SK-N-SH (cell line): ENCODE measurements at regions not wholly inside any gene's neighbourhood (a gene's known extent, or its start where the extent isn't known, plus 50 kb on each side); places are given as distances from the start of the nearest gene placed in this dataset.

ENCODE experiments used
- CTCF ChIA-PET: fragments of 300-600, 350-600 bp; formaldehyde crosslinking; extraction: SDS; loops from one replicate; lab custom pipeline; 2021; lab: Yijun Ruan, JAX
- POLR2A ChIA-PET: fragments of 350-600 bp; sonication (Branson Sonifier 250); formaldehyde crosslinking; extraction: SDS; loops from one replicate; lab custom pipeline; 2020; ENCODE audit warnings: antibody characterized with exemption, inconsistent platforms; lab: Yijun Ruan, JAX
- DNase-seq: peaks from one replicate; pipeline ENCODE4 v3.0.0; 2012
- H2AFZ ChIP-seq: fragments of 200-600 bp; sonication (generic); 2 replicates; pipeline ENCODE4 v1.8.1; 2016; ENCODE audit warnings: antibody characterized with exemption, mild to moderate bottlenecking, low read depth
- H3F3A ChIP-seq: fragments of 200-600 bp; sonication (generic); replicated peaks from 2 replicates; pipeline ENCODE3; 2016; ENCODE audit warnings: antibody characterized with exemption, mild to moderate bottlenecking; ENCODE audit not compliant: insufficient read depth
- H3K27ac ChIP-seq, 2 experiments: fragments of 200-500 bp in 1 of 2; fragments of 200-600 bp in 1 of 2; sonication (Bioruptor generic) in 1 of 2; sonication (generic), shearing (Covaris generic) in 1 of 2; 2 replicates each; pipeline versions ENCODE4 v1.5.1 to v1.6.1; 2014 to 2016; ENCODE audit warnings: low read depth in 2 of 2, inconsistent platforms in 1 of 2, low read length in 1 of 2, mild to moderate bottlenecking in 1 of 2, mixed read lengths in 1 of 2
- H3K27me3 ChIP-seq: fragments of 200-600 bp; sonication (generic), shearing (Covaris generic); 2 replicates; pipeline ENCODE4 v1.6.1; 2016; ENCODE audit warnings: mixed run types; ENCODE audit not compliant: insufficient read depth
- H3K36me3 ChIP-seq, 2 experiments: fragments of 200-500 bp in 1 of 2; fragments of 200-600 bp in 1 of 2; sonication (Bioruptor generic) in 1 of 2; sonication (generic) in 1 of 2; replicated peaks in 1 of 2; 2 replicates each; pipeline versions ENCODE3 to v1.5.1; 2014 to 2016; ENCODE audit warnings: low read length in 1 of 2, mild to moderate bottlenecking in 1 of 2; ENCODE audit not compliant: insufficient read depth in 2 of 2, control insufficient read depth in 1 of 2
- H3K4me1 ChIP-seq, 2 experiments: fragments of 200-500 bp in 1 of 2; fragments of 200-600 bp in 1 of 2; sonication (Bioruptor generic) in 1 of 2; sonication (generic), shearing (Covaris generic) in 1 of 2; 2 replicates each; pipeline versions ENCODE4 v1.5.1 to v1.6.1; 2014 to 2016; ENCODE audit warnings: low read depth in 1 of 2, low read length in 1 of 2, mixed run types in 1 of 2; ENCODE audit not compliant: insufficient read depth in 2 of 2, control insufficient read depth in 1 of 2
- H3K4me2 ChIP-seq: fragments of 200-600 bp; sonication (generic), shearing (Covaris generic); 2 replicates; pipeline ENCODE4 v1.6.1; 2017; ENCODE audit warnings: mixed run types
- H3K4me3 ChIP-seq, 2 experiments: fragments of 200-500 bp in 1 of 2; fragments of 200-600 bp in 1 of 2; sonication (Bioruptor generic) in 1 of 2; sonication (generic), shearing (Covaris generic) in 1 of 2; 2 replicates each; pipeline versions ENCODE4 v1.5.1 to v1.8.1; 2014 to 2016; ENCODE audit warnings: low read depth in 2 of 2, inconsistent platforms in 1 of 2, low read length in 1 of 2, mild to moderate bottlenecking in 1 of 2, mixed read lengths in 1 of 2, moderate library complexity in 1 of 2
- H3K79me2 ChIP-seq: fragments of 200-600 bp; sonication (generic); 2 replicates; pipeline ENCODE4 v1.8.1; 2017; ENCODE audit warnings: mild to moderate bottlenecking; ENCODE audit not compliant: insufficient read depth
- H3K9ac ChIP-seq: fragments of 200-600 bp; sonication (generic); 2 replicates; pipeline ENCODE4 v1.6.1; 2017; ENCODE audit warnings: mixed run types
- H3K9me2 ChIP-seq: fragments of 200-600 bp; sonication (generic); 2 replicates; pipeline ENCODE4 v1.6.1; 2017; ENCODE audit warnings: mixed run types
- H3K9me3 ChIP-seq: fragments of 200-600 bp; sonication (generic); 2 replicates; pipeline ENCODE4 v1.6.1; 2017; ENCODE audit warnings: mixed run types, mild to moderate bottlenecking, moderate library complexity
- H4K20me1 ChIP-seq: fragments of 200-600 bp; sonication (generic); 2 replicates; pipeline ENCODE4 v1.6.1; 2017; ENCODE audit warnings: mild to moderate bottlenecking, mixed run types; ENCODE audit not compliant: insufficient read depth
- CTCF ChIP-seq: fragments of 200-600 bp; sonication (generic); IDR thresholded peaks from 2 replicates; pipeline ENCODE4 v1.6.1; 2017; ENCODE audit warnings: antibody characterized with exemption, mild to moderate bottlenecking, moderate library complexity
- FOSL2 ChIP-seq: IDR thresholded peaks from 2 replicates; pipeline ENCODE4 v1.4.0; 2012; ENCODE audit warnings: low read depth, mild to moderate bottlenecking, moderate library complexity, borderline replicate concordance
- IRF3 ChIP-seq: fragments of 150-350 bp; IDR thresholded peaks from 2 replicates; pipeline ENCODE4 v1.6.1; 2016; ENCODE audit warnings: mild to moderate bottlenecking, low read depth, low read length
- MAX ChIP-seq: IDR thresholded peaks from 2 replicates; pipeline ENCODE4 v1.4.0; 2012; ENCODE audit warnings: low read depth
- MEF2A ChIP-seq: IDR thresholded peaks from 2 replicates; pipeline ENCODE4 v1.4.0; 2012; ENCODE audit warnings: low read depth, borderline replicate concordance
- NFIC ChIP-seq: IDR thresholded peaks from 2 replicates; pipeline ENCODE4 v1.4.0; 2012; ENCODE audit warnings: borderline replicate concordance
- PBX3 ChIP-seq: IDR thresholded peaks from 2 replicates; pipeline ENCODE4; 2012
- RAD21 ChIP-seq: IDR thresholded peaks from 2 replicates; pipeline ENCODE4 v1.6.1; 2012; ENCODE audit warnings: mild to moderate bottlenecking, low read length
- REST ChIP-seq: IDR thresholded peaks from 2 replicates; pipeline ENCODE4 v1.6.1; 2012; ENCODE audit warnings: mild to moderate bottlenecking, low read depth, low read length, moderate library complexity
- SIN3A ChIP-seq: IDR thresholded peaks from 2 replicates; pipeline ENCODE4 v1.6.1; 2012; ENCODE audit warnings: low read depth, mild to moderate bottlenecking, low read length, moderate library complexity, borderline replicate concordance
- SMC3 ChIP-seq: IDR thresholded peaks from 2 replicates; pipeline ENCODE4 v1.6.1; 2012; ENCODE audit warnings: low read depth, low read length, improper control_type of control experiment
- TCF12 ChIP-seq: IDR thresholded peaks from 2 replicates; pipeline ENCODE4 v1.4.0; 2012
- TEAD4 ChIP-seq: IDR thresholded peaks from 2 replicates; pipeline ENCODE4 v1.4.0; 2012; ENCODE audit warnings: mild to moderate bottlenecking, borderline replicate concordance; ENCODE audit not compliant: insufficient read depth
- ZBTB33 ChIP-seq: IDR thresholded peaks from 2 replicates; pipeline ENCODE4 v1.4.0; 2012; ENCODE audit warnings: low read depth, borderline replicate concordance
- WGBS: methylation state at CpG from one replicate; pipeline ENCODE4 v1.1.6; 2017; ENCODE audit warnings: low lambda C conversion rate; 5-methylcytosine and 5-hydroxymethylcytosine counted together

- no peaks in the 10 kb centered on the region for H4K20me1 ChIP-seq
- ChIA-PET CTCF (interaction anchor here (0.6 to 4.2 kb wide), 17 partner anchors 13 to 710 kb away, joined by 3 to 24 read pairs (median 4); no protein-coding TSS in a partner anchor), POLR2A (no interaction called here)
- H3K27me3 ChIP-seq, result no peaks in the 10 kb centered on the region
- peak overlapping the region; percentile 31; the same call in 1 of the 2 replicates for H3K9ac ChIP-seq
- H2AFZ ChIP-seq, result peak overlapping the region; percentile 81; the same call in 1 of the 2 replicates
- DNase-seq, result no peak
- H3K4me2 ChIP-seq, result peak overlapping the region; percentile 56
- peaks cover 0 to 10% of the 10 kb centered on the region in 2 experiments; a peak in 3 of 4 replicates for H3K4me1 ChIP-seq
- H3K79me2 ChIP-seq, result no peaks in the 10 kb centered on the region
- peaks cover 20% of the 10 kb centered on the region; the same call in 1 of the 2 replicates for H3K9me3 ChIP-seq
- TF ChIP-seq FOSL2 (peak; percentile 23; the same call in 1 of the 2 replicates), TEAD4 (no peak)
- H3K27ac ChIP-seq, result peak overlapping the region in 1 of 2 experiments; percentile 86; a peak in 3 of 4 replicates
- WGBS, result 8% methylated on average over 1 of the region's 1 CpG
- H3K4me3 ChIP-seq, result peak overlapping the region; percentile 12 to 13; a peak in 1 of 4 replicates
- peaks cover 27% of the 10 kb centered on the region for H3F3A ChIP-seq
- H3K9me2 ChIP-seq, result no peaks in the 10 kb centered on the region
- H3K36me3 ChIP-seq, result peaks cover 0 to 9% of the 10 kb centered on the region in 2 experiments
These were observed 293.0 kb downstream of the MRPL39 start for GRCh38 chr21:25314247-25314646.

GRCh38 chr21:25313829-25314228 lies 293.5 kb downstream of the MRPL39 start:
- peak overlapping the region; percentile 81 for H2AFZ ChIP-seq
- H3F3A ChIP-seq, result peaks cover 27% of the 10 kb centered on the region
- H3K4me1 ChIP-seq, result peaks cover 0 to 10% of the 10 kb centered on the region in 2 experiments; a peak in 3 of 4 replicates
- ChIA-PET CTCF (interaction anchor here (0.6 to 4.2 kb wide), 33 partner anchors 9 to 1200 kb away, joined by 3 to 24 read pairs (median 4); no protein-coding TSS in a partner anchor), POLR2A (no interaction called here)
- H3K9me2 ChIP-seq, result no peaks in the 10 kb centered on the region
- 2% methylated on average over 3 of the region's 3 CpGs for WGBS
- H3K9ac ChIP-seq, result peak overlapping the region; percentile 31; the same call in 1 of the 2 replicates
- H3K79me2 ChIP-seq, result no peaks in the 10 kb centered on the region
- peaks cover 0 to 9% of the 10 kb centered on the region in 2 experiments for H3K36me3 ChIP-seq
- peak overlapping the region in 1 of 2 experiments; percentile 86; a peak in 3 of 4 replicates for H3K27ac ChIP-seq
- no peaks in the 10 kb centered on the region for H3K27me3 ChIP-seq
- H3K9me3 ChIP-seq, result peaks cover 20% of the 10 kb centered on the region; the same call in 1 of the 2 replicates
- H3K4me3 ChIP-seq, result peak overlapping the region in 1 of 2 experiments; percentile 13; a peak in 1 of 4 replicates
- no peaks in the 10 kb centered on the region for H4K20me1 ChIP-seq
- peak; percentile 23 for DNase-seq
- H3K4me2 ChIP-seq, result peak overlapping the region; percentile 59
- TF ChIP-seq ZBTB33, result no peak
- no peak for TF ChIP-seq FOSL2
- TF ChIP-seq NFIC, result no peak
- TF ChIP-seq SIN3A, result no peak
- TF ChIP-seq PBX3, result peak; percentile 26; the same call in 1 of the 2 replicates
- TF ChIP-seq REST, result no peak
- peak; percentile 31; the same call in 1 of the 2 replicates for TF ChIP-seq TCF12
- TF ChIP-seq MAX, result no peak
- no peak for TF ChIP-seq IRF3
- peak; percentile 91 for TF ChIP-seq RAD21
- peak; percentile 77 for TF ChIP-seq SMC3
- peak; percentile 74 for TF ChIP-seq CTCF
- TF ChIP-seq MEF2A, result no peak
